T-helper 2 cell (primary cell): ENCODE measurements at regions not wholly inside any gene's neighbourhood (a gene's known extent, or its start where the extent isn't known, plus 50 kb on each side); places are given as distances from the start of the nearest gene placed in this dataset.
"Not testable (repeated sequence)": the region's sequence is repeated elsewhere in the genome, so short reads cannot be mapped to it uniquely, and the experiment has no call there.

ENCODE experiments used
- DNase-seq, 5 experiments: peaks; one replicate each; pipeline versions ENCODE4 v3.0.0 to v3.0.0-alpha.2; 2012 to 2022

DNA sequence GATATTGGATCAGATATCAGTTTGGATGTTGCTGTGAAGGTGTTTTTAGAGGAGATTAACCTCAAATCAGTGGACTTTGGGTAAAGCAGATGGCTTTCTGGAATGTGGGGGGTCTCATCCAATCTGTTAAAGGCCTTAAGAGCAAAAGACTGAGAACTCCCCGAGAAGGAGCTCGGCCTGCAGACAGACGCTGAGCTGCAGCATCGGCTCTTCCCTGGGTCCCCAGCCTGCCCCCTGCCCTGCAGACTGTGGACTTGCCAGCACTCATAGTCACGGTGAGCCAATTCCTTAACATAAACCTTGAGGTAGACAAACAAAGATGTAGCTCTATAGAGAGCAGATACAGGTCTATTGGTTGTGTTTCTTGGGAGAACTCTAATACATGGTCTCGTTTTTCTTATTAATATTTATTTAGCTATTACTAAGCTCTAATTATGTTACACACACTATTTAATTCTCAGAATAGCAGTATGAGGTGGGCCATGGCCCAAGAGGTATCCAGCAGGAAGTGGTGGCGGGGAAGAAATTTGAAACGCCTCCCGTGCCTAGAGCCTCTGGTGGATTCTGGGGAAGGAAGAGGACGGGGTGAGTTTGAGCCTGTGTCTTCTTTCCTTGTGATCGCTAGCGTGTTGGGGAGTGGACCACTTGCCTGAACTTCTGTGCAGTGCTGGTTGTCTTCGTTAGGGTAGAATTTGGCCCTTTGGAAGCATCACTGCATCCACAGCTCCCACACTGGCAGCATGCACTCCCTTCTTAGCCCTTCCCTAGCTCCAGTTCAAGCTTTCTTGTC is 305.3 kb downstream of the TEX29 start:
- no peak for DNase-seq

DNA sequence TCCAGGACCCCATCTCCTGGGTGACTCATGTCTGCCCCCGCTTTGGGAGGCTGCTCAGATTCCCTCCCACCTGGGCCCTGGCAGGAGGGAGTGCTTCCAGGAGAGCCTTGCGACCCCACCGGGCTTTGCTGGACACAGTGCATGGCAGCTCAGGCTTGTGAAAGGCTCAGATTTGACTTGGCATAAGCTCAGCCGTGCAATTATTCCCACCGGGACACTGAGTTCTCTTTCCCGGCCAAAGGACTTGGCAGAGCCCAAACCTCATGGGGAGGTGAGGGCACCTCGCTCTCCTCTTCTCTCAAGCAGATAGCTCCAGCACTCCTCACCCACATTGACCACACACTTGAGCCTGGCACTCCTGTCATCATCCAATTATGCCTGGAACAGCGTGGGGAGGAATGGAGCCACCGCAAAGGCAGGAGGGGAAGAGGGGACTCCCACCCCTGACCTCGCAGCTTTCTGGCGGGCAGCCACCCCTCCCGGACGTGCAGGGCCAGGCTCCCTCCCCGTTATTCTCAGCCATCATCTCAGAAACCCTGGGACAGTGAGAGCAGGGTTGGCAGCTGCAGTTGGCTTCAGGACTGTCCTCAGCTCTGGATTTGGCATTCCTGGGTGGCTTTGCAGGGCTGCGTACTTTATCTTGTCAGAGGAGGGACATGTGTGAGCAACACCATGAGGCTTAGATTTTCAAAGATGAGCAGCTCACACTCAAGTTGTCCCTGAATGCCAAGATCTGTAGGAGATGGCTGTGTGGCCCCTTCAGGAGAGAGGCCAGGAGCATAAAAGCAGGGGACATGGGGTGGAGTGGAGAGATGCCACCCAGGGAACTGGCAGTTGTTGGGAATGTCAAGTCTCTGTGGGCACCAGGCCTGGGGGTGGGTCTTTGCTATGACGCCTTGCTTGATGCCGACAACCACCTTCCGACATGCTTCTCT is 306.2 kb downstream of the TEX29 start:
- no peak for DNase-seq

DNA sequence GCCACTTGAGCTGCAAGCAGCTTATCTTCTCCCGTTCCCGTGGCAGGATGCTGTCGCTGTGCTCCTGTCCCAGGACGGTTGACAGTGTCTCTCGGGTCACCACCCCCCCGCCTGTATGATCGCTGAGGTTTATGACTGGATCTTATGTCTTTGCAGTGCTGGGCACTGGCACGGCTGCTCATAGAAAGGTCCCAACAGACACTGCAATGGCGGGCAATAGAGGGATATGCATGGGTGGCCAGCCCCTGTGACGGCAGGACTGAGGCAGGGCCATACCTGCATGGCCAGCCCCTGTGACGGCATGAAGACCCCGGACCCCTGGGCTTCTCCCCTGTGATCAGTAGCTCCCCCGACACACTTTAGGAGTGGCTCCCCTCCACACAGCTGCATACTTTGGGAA is 307.2 kb downstream of the TEX29 start:
- DNase-seq = no peak

DNA sequence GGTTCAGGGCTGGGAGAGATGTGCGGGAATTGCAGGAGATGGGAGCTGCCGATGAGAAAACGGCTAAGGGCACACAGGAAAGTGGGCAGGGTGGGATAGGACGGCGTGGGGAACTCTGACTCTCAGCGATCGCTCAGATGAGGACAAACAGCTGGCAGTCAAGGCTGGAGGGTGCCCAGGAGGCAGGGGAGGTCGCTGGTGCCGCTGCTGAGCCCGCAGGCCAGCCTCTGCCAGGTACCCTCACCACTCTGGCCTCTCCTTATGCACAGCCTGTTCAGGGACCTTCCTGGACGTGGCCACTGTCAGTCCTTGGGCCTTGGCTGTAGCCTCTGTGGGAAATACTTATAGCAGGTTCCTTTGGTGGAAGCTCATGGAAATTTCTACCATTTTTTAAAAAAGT is 308.6 kb downstream of the TEX29 start:
- DNase-seq = no peak

DNA sequence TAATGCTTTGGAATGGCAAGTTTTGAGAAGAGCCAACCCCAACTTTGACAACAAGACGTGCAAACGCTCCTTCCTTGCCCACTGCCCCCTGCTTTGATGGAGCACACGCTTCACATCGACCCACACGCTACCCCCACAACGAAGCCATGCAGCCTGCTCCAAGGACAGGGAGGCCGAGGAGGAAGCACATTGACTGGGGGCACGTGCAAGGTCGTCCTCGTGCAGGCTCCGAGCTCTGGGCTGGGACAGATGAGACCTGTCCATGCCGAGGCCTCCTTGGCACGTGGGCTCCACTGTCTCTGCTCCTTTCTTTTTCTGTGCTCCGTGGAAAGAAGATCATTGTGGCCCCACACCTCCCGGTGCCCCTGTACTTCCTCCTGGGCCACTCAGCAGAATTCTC is 309.0 kb downstream of the TEX29 start:
- no peak for DNase-seq

DNA sequence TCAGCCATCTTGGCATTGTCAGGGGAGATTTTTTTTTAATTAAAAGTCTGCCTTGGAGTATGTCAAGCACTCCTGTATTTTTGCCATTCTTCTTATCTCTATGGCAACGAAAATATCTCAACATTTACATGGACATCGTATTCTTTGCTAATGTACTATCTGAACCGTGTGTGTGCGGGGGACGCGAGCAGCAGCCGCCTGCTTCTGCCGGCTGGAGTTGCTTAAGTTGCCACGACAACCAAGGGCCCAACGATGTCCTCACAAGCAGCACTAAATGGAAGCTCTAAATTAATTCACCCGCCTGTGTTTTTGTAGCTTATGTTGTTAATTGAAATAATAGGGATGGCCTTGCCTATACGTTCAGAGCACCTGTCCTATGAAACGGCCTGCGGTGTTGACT is 309.5 kb downstream of the TEX29 start:
- DNase-seq = no peak

DNA sequence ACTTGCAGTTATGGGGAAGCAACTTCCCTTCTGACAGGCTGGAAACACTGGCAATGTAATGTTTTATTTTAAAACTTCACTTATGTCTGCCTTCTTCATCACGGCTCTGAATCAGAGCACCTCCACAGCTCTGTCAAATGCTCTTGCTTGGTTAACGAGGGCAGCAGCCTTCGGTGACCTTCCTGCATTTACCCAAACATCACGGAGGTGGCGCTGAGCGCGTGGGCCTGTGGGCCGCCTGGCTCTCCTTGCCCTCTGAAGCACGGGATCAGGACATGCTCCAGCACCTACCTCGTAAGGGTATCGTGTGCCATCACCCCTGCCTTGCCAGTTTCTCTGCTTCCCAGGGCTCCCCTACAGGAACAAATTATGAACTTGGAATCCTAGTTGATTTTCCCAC is 310.0 kb downstream of the TEX29 start:
- DNase-seq = no peak

DNA sequence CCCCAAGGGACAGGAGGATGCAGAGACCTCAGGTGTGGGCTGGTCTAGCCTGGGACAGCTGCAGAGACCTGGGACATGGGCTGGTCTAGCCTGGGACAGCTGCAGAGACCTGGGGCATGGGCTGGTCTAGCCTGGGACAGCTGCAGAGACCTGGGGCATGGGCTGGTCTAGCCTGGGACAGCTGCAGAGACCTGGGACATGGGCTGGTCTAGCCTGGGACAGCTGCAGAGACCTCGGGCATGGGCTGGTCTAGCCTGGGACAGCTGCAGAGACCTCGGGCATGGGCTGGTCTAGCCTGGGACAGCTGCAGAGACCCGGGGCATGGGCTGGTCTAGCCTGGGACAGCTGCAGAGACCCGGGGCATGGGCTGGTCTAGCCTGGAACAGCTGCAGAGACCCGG is 310.8 kb downstream of the TEX29 start:
- DNase-seq = not testable (repeated sequence)

DNA sequence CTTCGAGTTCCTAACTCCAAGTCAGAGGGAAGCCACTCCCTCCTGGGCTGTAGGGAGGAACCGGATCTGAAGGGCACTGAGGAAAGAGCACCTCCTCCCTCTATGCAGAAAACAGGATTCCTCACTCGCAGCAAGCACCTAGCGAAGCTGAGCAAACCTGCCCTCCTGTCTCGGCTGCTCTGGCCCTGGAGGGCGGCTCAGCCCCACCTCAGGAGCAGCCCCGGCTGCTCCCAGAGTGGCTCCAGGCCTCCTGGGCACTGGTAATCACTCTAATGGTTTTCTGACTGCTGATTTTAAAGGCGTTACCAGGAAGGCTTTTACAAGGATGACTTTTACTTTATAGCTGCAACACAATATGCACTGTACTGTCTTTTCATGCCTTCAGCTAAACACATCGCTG is 312.5 kb downstream of the TEX29 start:
- DNase-seq = no peak

DNA sequence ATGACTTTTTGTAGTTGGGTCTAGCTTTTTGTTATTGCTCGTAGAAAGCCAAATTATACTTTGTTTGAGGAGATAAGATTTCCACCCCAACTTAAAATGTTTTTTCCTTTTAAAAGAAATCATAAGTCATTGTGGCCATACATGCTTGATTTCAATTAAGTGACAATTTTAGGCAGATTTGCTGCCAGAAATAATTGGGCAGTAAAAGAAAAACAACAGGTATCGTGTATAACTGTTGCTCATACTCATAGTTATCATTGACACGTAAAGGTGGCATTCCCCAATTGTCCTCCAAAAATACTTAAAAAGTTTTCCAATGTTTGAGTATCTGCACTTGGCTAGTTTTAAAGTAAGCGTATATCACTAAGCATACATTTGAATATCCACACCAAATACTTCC is 313.0 kb downstream of the TEX29 start:
- no peak for DNase-seq

DNA sequence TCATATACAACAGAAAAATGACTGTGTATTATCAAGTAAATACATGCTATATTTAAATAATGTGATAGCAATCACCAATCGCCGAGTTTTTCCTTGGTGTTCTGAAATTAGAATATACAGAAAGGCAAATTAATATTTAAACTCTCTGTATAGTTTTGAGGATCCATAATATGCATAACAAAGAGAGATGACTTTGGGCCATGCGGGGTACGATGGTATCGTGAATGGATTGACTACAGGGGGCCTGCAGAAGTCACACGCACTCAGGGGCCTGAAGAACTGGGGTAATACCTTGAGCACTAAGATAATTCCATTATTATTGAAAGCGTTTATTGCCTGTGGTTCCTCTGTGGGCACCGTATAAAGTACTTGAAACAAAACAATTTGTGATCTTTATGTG is 314.0 kb downstream of the TEX29 start:
- DNase-seq = no peak

DNA sequence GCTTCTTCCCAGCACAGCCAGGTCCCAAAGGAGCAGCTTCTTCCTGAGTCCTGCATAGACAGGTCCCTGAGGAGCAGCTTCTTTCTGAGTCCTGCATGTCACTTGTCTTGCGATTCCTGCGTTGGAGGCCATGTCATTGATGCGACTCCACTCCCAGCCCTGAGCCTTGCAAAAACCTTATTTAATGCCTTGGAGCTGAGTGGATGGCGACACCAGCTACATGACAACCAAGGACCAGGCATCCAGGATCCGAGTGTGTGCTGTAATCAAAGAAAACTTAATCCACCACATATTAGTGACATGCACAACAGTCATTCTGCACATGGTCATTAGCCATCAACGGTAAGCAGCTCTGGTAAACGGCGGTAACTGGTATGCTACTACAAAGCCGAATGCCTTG is 315.8 kb downstream of the TEX29 start:
- DNase-seq = no peak

DNA sequence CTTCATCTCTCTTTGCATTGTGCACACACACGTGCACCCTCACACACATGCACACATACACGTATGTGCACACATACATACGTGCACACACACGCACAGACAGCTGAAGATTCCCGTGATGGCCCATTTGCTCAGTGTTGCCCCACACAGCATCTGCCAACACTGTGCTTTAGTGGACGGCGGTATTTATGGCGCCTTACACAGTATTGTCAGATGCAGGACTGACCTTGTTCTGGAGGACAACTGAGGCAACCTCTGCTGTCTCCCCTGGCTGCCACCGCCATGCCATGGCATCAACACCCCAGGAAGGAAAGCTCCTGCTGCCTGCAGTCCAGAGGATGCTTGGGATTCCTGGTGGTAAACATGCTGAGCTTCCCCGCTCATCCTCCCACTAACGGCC is 316.4 kb downstream of the TEX29 start:
- DNase-seq = no peak

DNA sequence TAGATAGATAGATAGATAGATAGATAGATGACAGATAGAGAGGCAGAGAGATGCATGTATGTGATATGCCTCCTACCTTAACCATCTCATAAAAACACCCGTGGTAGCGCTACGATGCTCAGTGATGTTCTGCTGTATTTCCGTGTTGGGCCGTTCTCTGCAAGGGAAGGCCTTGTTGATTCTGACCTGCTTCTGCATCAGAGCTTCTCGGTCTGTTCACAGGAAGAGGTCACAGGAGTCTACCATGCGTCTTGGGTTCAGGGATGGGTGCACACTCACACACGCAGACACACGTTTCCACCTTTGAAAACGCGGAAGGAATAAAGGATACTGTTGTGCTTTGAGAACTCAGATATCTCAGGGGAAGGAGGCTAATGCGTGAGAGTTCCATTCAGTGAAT is 316.9 kb downstream of the TEX29 start:
- no peak for DNase-seq

DNA sequence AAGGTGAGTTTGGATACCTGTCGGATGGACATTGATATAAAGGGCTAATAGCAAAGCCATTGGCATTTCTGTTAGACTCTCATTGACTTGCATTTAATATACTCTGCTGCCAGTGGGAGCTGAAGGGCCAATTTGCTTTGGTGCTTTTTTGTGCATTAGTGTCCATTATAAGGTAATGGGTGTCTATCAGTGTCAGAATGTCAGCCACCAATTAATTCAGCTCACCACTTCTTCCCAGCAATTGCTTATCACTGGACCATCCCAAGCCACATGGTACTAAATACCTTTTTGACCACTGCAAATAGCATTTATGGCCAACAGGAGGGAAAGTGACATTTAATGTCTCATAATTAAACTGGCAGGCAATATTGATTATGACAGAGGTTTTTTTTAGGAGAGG is 317.8 kb downstream of the TEX29 start:
- no peak for DNase-seq

DNA sequence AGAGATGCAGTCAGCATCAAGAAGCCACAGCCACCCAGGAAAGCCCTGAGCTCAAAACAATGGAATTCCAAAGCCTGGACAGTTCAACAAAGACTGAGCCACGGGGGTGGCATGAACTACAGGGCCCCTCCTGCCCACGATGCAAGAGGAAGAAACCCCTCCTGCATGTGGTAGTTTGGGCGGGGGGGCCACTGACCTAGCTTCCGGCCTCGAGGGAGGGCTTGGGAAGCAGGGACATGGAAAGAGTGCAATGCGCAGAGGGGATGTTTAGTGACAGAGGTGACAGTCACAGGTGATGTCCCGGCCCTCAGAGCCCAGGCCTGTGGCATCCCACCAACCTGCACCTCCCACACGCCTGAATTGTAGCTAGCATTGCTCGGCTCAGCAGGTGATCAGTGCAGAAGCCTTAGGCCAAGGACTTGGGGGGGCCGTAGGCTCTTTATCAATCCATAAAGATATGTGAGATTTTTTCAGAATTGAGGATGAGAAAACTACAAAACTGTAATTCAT is 318.8 kb downstream of the TEX29 start:
- DNase-seq = no peak

DNA sequence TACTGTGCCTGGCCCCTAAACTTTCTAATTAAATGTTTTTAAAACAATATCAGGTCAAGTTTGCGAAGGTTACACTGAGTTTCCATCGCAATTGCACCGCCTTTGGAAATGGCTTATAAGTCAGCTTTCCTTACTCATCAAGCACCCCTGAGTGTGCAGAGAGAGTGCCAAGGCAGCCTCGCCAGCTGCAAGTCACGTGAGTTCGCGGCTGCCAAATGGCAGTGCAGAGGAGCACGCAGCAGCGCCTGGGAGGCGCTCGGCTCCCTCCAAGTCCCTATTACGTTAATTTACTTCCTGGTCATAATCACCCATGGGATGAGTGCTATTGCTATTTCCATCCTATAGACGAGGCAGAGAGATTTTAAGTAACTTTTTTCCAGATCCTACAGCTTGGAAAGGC is 319.6 kb downstream of the TEX29 start:
- no peak for DNase-seq

DNA sequence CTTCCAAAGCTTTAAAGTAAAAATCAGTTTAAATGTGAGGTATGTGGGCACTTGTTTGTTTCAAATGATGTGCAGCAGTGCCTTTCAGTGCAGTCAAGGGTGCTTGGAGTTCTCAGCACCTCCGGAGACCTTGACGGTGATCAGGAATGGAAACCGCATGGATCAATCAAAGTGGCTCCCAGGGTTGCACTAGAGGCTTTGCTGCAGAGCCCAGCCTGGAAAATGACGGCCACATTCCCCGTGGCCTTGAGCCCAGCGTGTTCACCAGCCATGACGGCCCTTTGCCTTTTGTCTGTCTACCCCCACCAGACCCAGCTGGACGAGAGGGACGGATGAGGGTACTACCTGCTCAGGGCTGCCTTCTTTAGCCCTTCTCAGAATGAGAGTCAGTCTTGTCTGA is 320.0 kb downstream of the TEX29 start:
- no peak for DNase-seq

DNA sequence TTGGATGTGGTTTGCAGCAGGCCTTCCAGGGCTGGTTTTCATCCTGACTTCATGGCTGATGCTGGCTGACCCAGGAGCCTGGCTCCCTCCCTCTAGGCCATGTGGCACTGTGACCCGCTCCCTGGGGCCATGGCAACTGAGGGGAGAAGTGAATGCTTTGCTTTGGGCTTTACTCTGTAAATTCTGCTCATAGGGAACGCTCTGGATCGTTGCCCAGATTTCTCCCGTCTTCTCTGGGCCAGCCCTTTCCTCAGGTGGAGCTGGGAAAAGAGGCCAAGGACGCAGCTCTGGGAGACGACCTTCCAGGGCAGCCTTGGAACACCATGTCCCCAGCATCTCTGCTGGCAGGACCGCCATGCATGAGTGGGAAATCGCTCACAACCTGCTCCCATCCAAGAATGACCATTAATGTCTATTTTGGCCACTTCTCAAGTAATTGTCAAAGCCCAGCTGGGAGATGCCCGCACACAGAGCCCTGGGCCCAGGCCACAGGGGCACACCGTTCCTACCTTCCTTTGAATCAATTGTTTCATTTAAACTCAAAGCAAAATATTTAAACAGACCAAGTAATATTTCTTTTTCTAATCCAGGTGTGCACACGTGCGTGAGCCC is 321.8 kb downstream of the TEX29 start:
- no peak for DNase-seq

DNA sequence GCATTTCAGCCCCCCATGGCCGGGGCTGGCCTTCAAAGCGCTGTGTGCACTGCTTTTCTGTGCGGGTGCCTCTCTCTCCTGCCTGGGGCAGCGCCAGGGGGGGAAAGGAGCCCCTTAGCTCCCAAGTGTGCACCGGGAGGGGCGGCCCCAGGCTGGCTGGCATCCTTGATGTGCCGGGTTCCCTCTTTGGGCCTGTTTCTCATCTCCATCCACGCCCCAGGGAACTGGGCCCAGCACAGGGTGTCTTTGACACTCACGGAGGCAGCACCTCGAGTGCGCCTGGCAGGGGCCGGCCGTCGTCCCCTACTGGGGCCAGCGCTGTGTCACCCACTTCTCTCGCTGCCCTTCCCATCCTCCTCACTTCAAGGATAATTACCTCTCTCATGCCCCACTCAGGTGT is 324.3 kb downstream of the TEX29 start:
- DNase-seq = no peak

DNA sequence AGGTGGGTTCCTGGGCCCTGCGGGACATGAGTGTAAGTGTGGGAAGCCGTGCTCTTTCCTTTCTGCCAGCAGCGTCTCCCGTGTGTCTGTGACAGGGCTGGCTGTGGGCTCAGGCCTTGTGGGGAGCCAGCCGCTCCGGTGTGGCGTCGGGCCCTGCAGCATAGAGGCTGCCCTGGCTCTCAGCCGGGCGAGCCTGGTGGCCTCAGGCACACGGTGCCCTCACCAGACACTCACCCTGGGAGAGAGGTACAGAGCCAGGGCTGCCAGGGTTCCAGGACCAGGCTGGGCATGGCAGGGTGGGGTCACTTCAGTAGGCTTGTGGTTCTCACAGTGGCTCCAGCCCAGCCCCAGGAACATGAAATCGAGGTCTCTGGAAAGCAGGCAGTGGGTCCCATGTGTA is 324.8 kb downstream of the TEX29 start:
- no peak for DNase-seq

DNA sequence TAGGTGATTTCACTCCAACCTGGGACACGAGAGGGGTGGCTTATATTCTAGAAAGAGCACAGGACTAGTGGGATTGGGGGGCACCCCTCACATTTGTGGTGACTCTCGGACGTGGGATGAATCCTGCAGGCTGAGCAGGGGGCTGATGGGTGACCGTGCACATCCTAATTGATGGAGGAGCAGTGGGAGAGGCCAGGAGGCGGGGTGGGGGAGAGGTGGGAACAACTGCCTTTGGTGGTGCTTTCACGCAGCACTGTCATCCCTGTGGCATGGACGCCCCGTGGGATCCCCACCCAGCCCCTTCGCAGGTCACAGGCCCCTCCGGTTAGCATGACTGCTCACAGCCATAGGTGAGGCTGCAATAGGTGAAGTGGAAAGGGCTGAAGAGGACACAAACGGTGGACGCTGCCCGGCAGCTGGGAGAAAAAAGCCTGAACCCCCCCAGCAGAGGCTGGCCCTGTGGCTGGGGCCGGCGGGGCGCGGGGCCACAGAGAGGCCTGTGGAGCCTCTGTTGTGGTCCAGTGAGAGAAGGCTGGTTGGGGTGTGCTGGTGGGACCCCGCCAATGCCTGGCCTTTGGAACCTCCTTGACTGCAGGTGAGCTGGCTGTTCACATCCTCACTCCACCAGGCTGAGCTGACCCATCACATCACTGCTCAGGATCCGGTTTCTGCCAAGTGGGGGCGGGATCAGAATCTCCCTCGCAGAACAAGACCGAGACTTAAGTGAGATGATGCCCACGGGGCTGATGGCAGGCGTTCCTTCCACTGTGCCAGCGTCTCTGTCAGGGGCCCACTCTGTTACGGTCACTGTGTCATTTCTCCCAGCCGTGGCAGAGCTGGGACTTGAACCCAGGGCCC is 325.4 kb downstream of the TEX29 start:
- DNase-seq = no peak

DNA sequence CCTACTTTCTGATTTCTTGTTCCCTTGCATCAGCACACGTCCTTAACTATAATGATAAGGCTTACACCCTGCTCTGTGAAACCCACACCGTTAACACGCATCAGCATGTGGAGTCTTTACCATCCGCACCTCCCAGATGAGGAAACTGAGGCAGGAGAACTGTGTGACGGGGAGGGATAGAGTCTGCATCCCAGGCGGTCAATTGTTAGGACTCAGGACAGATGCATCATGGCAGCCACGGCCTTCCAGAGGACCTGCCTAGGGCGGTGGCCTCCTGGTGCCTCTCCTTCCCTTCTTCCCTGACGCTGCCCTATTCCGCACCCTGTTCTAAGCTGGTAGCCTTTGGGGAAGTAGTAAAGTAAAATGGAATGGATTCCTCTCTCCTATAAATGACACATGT is 326.0 kb downstream of the TEX29 start:
- DNase-seq = no peak
